Lower leg skin (tissue), 3 donors: ENCODE measurements at regions not wholly inside any gene's neighbourhood (a gene's known extent, or its start where the extent isn't known, plus 50 kb on each side); places are given as distances from the start of the nearest gene placed in this dataset.

Experiments used
- CTCF ChIP-seq, 3 donors: fragments of 450-650 bp; IDR thresholded peaks; one replicate each; pipeline ENCODE4 v1.5.1; 2016; ENCODE audit warnings: antibody characterized with exemption in 3 of 3, mild to moderate bottlenecking in 3 of 3, moderate library complexity in 2 of 3
- POLR2A ChIP-seq, 2 donors: fragments of 450-650 bp; IDR thresholded peaks; one replicate each; pipeline ENCODE4 v1.6.1; 2016 to 2017; ENCODE audit warnings: antibody characterized with exemption in 2 of 2, mild to moderate bottlenecking in 1 of 2, moderate library complexity in 1 of 2

- TF ChIP-seq CTCF (IDR thresholded peaks at IDR 0.05) (no peak), POLR2A (IDR thresholded peaks at IDR 0.05) (no peak)
Measured at GRCh38 chr2:226380679-226381078, 418.9 kb downstream of the IRS1 start.
